HCT116 (cell line): ENCODE measurements at regions not wholly inside any gene's neighbourhood (a gene's known extent, or its start where the extent isn't known, plus 50 kb on each side); places are given as distances from the start of the nearest gene placed in this dataset.
A peak's percentile ranks its signal among the peaks of the same experiment; 100 is the strongest.

ENCODE experiments used
- ATAC-seq: fragments of 200-7000 bp; cut with Tn5 transposase; 2 replicates; pipeline ENCODE4 v1.9.1; 2020; ENCODE audit warnings: mild to moderate bottlenecking, moderate library complexity
- BruUV-seq: library from RNA; stranded (reverse); fragments of 400-500 nt; replicated peaks from 2 replicates; lab custom pipeline; 2021; lab: Mats Ljungman, UMichigan
- CTCF ChIA-PET: fragments of 300-600 bp; sonication (Branson Sonifier 250); formaldehyde crosslinking; loops from one replicate; lab custom pipeline; 2021; ENCODE audit warnings: antibody characterized with exemption; lab: Charles Lee
- POLR2A ChIA-PET: fragments of 300-600, 350-600 bp; sonication (Branson Sonifier 250); formaldehyde crosslinking; loops from one replicate; lab custom pipeline; 2021; ENCODE audit warnings: antibody characterized with exemption; lab: Charles Lee
- RAD21 ChIA-PET, 2 experiments: fragments of 300-600 bp; sonication (Branson Sonifier 250); formaldehyde crosslinking; loops; one replicate each; lab custom pipeline; 2023; ENCODE audit warnings: low total read pairs in 2 of 2; ENCODE audit not compliant: uncharacterized antibody in 2 of 2, unreplicated experiment in 2 of 2, low non-redundant PET in 1 of 2; lab: Charles Lee
- DNase-seq: peaks from one replicate; pipeline ENCODE4 v3.0.0-alpha.2; 2010; ENCODE audit warnings: low read depth, low spot score
- H2AFZ ChIP-seq: fragments of 200-600 bp; shearing (Covaris generic), sonication (generic); 2 replicates; pipeline ENCODE4 v1.6.1; 2017; ENCODE audit warnings: low read depth, mixed run types, mixed read lengths, antibody characterized with exemption, low read length; ENCODE audit not compliant: poor library complexity, severe bottlenecking
- H3K27ac ChIP-seq: 2 replicates; pipeline ENCODE4 v1.5.1; 2012; ENCODE audit warnings: low read depth, low read length
- H3K27me3 ChIP-seq: fragments of 200-600 bp; sonication (generic); 2 replicates; pipeline ENCODE4 v1.6.1; 2016; ENCODE audit warnings: mixed run types, low read length, mixed read lengths; ENCODE audit not compliant: insufficient read depth
- H3K36me3 ChIP-seq, 2 experiments: fragments of 200-500 bp in 1 of 2; fragments of 200-600 bp in 1 of 2; sonication (Bioruptor generic) in 1 of 2; sonication (generic) in 1 of 2; 2 replicates each; pipeline versions ENCODE4 v1.5.1 to v1.6.1; 2014 to 2016; ENCODE audit warnings: low read length in 2 of 2, inconsistent platforms in 1 of 2, mixed read lengths in 1 of 2, mixed run types in 1 of 2; ENCODE audit not compliant: insufficient read depth in 2 of 2, control insufficient read depth in 1 of 2
- H3K4me1 ChIP-seq, 2 experiments: fragments of 200-600 bp in 1 of 2; sonication (generic) in 1 of 2; 2 replicates each; pipeline versions ENCODE4 v1.5.1 to v1.6.1; 2012 to 2017; ENCODE audit warnings: low read length in 2 of 2, inconsistent platforms in 1 of 2, mild to moderate bottlenecking in 1 of 2, mixed read lengths in 1 of 2, mixed run types in 1 of 2, moderate library complexity in 1 of 2; ENCODE audit not compliant: insufficient read depth in 2 of 2, control insufficient read depth in 1 of 2
- H3K4me2 ChIP-seq: fragments of 200-600 bp; sonication (generic); 2 replicates; pipeline ENCODE4 v1.6.1; 2017; ENCODE audit warnings: mixed run types, low read length, mixed read lengths
- H3K4me3 ChIP-seq, 2 experiments: fragments of 200-600 bp in 1 of 2; sonication (generic) in 1 of 2; replicated peaks in 1 of 2; 2 replicates each; pipeline ENCODE4 v1.5.1; 2011 to 2016; ENCODE audit warnings: low read length in 2 of 2, control low read depth in 1 of 2, low read depth in 1 of 2, mild to moderate bottlenecking in 1 of 2, mixed read lengths in 1 of 2, mixed run types in 1 of 2
- H3K79me2 ChIP-seq: fragments of 200-600 bp; sonication (generic); 2 replicates; pipeline ENCODE4 v1.6.1; 2017; ENCODE audit warnings: mild to moderate bottlenecking, mixed run types, low read length, moderate library complexity, mixed read lengths; ENCODE audit not compliant: insufficient read depth
- H3K9ac ChIP-seq: fragments of 200-600 bp; sonication (generic); 2 replicates; pipeline ENCODE4 v1.6.1; 2016; ENCODE audit warnings: low read length, mixed read lengths
- H3K9me2 ChIP-seq: fragments of 200-600 bp; sonication (generic), shearing (Covaris generic); 2 replicates; pipeline ENCODE4 v1.6.1; 2017; ENCODE audit warnings: mixed run types, mild to moderate bottlenecking, moderate library complexity; ENCODE audit not compliant: insufficient read depth
- H3K9me3 ChIP-seq, 2 experiments: fragments of 200-500 bp in 1 of 2; fragments of 200-600 bp in 1 of 2; sonication (Bioruptor generic) in 1 of 2; sonication (generic) in 1 of 2; 2 replicates each; pipeline ENCODE4 v1.6.1; 2014 to 2017; ENCODE audit warnings: low read length in 2 of 2, mixed read lengths in 2 of 2, inconsistent platforms in 1 of 2, low read depth in 1 of 2, mild to moderate bottlenecking in 1 of 2, mixed run types in 1 of 2, moderate library complexity in 1 of 2; ENCODE audit not compliant: control insufficient read depth in 1 of 2, insufficient read depth in 1 of 2
- H4K20me1 ChIP-seq: fragments of 200-600 bp; sonication (generic), shearing (Covaris generic); 2 replicates; pipeline ENCODE4 v1.6.1; 2017; ENCODE audit warnings: mixed run types, mild to moderate bottlenecking, moderate library complexity; ENCODE audit not compliant: insufficient read depth
- ATF3 ChIP-seq: IDR thresholded peaks from 2 replicates; pipeline ENCODE4 v1.6.1; 2012
- CBX3 ChIP-seq: IDR thresholded peaks from 2 replicates; pipeline ENCODE4 v1.6.1; 2012; ENCODE audit warnings: low read depth
- EZH2 ChIP-seq: fragments of 200-600 bp; sonication (generic); IDR thresholded peaks from 2 replicates; pipeline ENCODE4 v1.6.1; 2017; ENCODE audit warnings: antibody characterized with exemption, mixed run types
- EZH2phosphoT487 ChIP-seq: fragments of 200-600 bp; IDR thresholded peaks from 2 replicates; pipeline ENCODE4 v1.6.1; 2018; ENCODE audit warnings: antibody characterized with exemption, borderline replicate concordance
- POLR2A ChIP-seq: IDR thresholded peaks from 2 replicates; pipeline ENCODE4 v1.7.0; 2011; ENCODE audit warnings: borderline replicate concordance; ENCODE audit not compliant: insufficient read depth, insufficient read length; ENCODE audit errors: extremely low read depth
- REST ChIP-seq: IDR thresholded peaks from 2 replicates; pipeline ENCODE4 v1.6.1; 2012; ENCODE audit warnings: low read depth
- ZBTB33 ChIP-seq: IDR thresholded peaks from 2 replicates; pipeline ENCODE4 v1.6.1; 2011; ENCODE audit warnings: mild to moderate bottlenecking, low read length, moderate library complexity; ENCODE audit not compliant: insufficient replicate concordance; ENCODE audit errors: extremely low read depth
- ZFX ChIP-seq: fragments of 450-650 bp; IDR thresholded peaks from 2 replicates; pipeline ENCODE4 v1.6.1; 2017
- ZNF274 ChIP-seq: fragments of 200-500 bp; sonication (Bioruptor generic); IDR thresholded peaks from 2 replicates; pipeline ENCODE4 v1.6.1; 2014; ENCODE audit warnings: mild to moderate bottlenecking, low read depth, low read length, inconsistent platforms
- intact Hi-C: fragments of 100-400 bp; cut with micrococcal nuclease; formaldehyde crosslinking; loops from 2 replicates; pipeline ENCODE4 v1.10.0; 2022
- TF ChIP-seq, protein P1 (sequence below), 3 experiments: fragments of 200-600 bp in 1 of 3; sonication (generic) in 1 of 3; IDR thresholded peaks in 2 of 3; conservative IDR thresholded peaks in 1 of 3; 2 replicates each; pipeline ENCODE4 v1.5.1; 2012 to 2017; ENCODE audit warnings: low read depth in 2 of 3, low read length in 2 of 3, antibody characterized with exemption in 1 of 3, borderline replicate concordance in 1 of 3, control low read depth in 1 of 3, mild to moderate bottlenecking in 1 of 3, mixed read lengths in 1 of 3, mixed run types in 1 of 3, moderate library complexity in 1 of 3; ENCODE audit not compliant: insufficient read depth in 1 of 3

- no peak for TF ChIP-seq ATF3
- TF ChIP-seq ZFX = no peak
These were observed 63.4 kb upstream of the NEUROD1 start (continued) for GRCh38 chr2:181743723-181744031.

GRCh38 chr2:181745796-181746540, 65.7 kb upstream of the NEUROD1 start:
- BruUV-seq = no TSS peak
- no peaks in the 10 kb centered on the region for H4K20me1 ChIP-seq
- H3K79me2 ChIP-seq = no peaks in the 10 kb centered on the region
- no peaks in the 10 kb centered on the region for H3K27me3 ChIP-seq
- ChIA-PET CTCF (no interaction called here), POLR2A (interaction anchor here (1.3 kb wide), 1 partner anchor 32 kb away, joined by 4 read pairs; no protein-coding TSS in a partner anchor), RAD21 (no interaction called here)
- no peaks in the 10 kb centered on the region for H3K9me2 ChIP-seq
- intact Hi-C loops = no loop called here
- H2AFZ ChIP-seq = peak overlapping the region; percentile 41
- peaks cover 31 to 54% of the 10 kb centered on the region in 2 experiments for H3K4me1 ChIP-seq
- ATAC-seq = no peak
- H3K4me3 ChIP-seq = no peak overlapping the region
- no peak for DNase-seq
- peaks cover 0 to 8% of the 10 kb centered on the region in 2 experiments; a peak in 1 of 4 replicates for H3K9me3 ChIP-seq
- no peak overlapping the region for H3K9ac ChIP-seq
- no peak overlapping the region for H3K27ac ChIP-seq
- H3K36me3 ChIP-seq = peaks cover 0 to 20% of the 10 kb centered on the region in 2 experiments; a peak in 2 of 4 replicates
- no peak overlapping the region for H3K4me2 ChIP-seq
- TF ChIP-seq POLR2A (no peak), EZH2phosphoT487 (no peak), REST (no peak), ZNF274 (no peak), CBX3 (no peak), EZH2 (no peak), ZBTB33 (no peak)
- TF ChIP-seq, protein P1, sequence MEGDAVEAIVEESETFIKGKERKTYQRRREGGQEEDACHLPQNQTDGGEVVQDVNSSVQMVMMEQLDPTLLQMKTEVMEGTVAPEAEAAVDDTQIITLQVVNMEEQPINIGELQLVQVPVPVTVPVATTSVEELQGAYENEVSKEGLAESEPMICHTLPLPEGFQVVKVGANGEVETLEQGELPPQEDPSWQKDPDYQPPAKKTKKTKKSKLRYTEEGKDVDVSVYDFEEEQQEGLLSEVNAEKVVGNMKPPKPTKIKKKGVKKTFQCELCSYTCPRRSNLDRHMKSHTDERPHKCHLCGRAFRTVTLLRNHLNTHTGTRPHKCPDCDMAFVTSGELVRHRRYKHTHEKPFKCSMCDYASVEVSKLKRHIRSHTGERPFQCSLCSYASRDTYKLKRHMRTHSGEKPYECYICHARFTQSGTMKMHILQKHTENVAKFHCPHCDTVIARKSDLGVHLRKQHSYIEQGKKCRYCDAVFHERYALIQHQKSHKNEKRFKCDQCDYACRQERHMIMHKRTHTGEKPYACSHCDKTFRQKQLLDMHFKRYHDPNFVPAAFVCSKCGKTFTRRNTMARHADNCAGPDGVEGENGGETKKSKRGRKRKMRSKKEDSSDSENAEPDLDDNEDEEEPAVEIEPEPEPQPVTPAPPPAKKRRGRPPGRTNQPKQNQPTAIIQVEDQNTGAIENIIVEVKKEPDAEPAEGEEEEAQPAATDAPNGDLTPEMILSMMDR (IDR thresholded peaks at IDR 0.05 in 2 of 3, conservative IDR thresholded peaks at IDR 0.05 in 1 of 3; ENCODE audit: borderline replicate concordance in 1 of 3, insufficient read depth in 1 of 3, low read depth in 2 of 3, low read length in 2 of 3) = no peak
